ENCODE measurements at regions not wholly inside any gene's neighbourhood (a gene's known extent, or its start where the extent isn't known, plus 50 kb on each side); places are given as distances from the start of the nearest gene placed in this dataset.

DNA sequence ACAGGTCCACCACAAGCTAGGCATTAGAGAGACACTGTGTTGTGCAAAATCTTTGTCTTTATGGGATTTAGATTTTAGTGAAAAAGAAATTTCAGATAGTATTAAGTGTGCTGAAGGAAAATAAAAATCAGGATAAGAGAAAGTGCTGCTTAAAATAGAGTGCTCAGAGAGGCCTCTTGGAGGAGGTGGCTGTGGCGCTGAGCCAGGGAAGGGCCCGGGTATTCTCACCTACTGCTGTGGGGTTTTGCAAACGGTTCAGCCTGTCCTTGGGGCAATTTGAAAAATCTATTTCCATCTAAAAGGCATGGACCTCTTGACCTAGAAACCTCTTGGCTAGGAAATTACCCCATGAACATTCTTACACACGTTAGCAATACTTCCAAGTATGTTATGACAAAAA lies 267.7 kb downstream of the TJP1 start:
- 40 to 48% (median 44%) methylated on average over 4 of the region's 4 CpGs for WGBS, 3 donors
- Histone ChIP-seq H3K27ac (no peak overlapping the region), H3K4me1 (ENCODE audit: insufficient read depth) (no peaks in the 10 kb centered on the region), H3K4me3 (no peak overlapping the region), H3K27me3 (no peaks in the 10 kb centered on the region), H3K36me3 (no peaks in the 10 kb centered on the region), H3K9me3 (no peaks in the 10 kb centered on the region)
- no peak for DNase-seq
- TF ChIP-seq EP300 (IDR thresholded peaks at IDR 0.05): no peak
- TF ChIP-seq, protein P1, sequence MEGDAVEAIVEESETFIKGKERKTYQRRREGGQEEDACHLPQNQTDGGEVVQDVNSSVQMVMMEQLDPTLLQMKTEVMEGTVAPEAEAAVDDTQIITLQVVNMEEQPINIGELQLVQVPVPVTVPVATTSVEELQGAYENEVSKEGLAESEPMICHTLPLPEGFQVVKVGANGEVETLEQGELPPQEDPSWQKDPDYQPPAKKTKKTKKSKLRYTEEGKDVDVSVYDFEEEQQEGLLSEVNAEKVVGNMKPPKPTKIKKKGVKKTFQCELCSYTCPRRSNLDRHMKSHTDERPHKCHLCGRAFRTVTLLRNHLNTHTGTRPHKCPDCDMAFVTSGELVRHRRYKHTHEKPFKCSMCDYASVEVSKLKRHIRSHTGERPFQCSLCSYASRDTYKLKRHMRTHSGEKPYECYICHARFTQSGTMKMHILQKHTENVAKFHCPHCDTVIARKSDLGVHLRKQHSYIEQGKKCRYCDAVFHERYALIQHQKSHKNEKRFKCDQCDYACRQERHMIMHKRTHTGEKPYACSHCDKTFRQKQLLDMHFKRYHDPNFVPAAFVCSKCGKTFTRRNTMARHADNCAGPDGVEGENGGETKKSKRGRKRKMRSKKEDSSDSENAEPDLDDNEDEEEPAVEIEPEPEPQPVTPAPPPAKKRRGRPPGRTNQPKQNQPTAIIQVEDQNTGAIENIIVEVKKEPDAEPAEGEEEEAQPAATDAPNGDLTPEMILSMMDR (IDR thresholded peaks at IDR 0.05): no peak
- TF ChIP-seq POLR2A (IDR thresholded peaks at IDR 0.05): no peak
- intact Hi-C loops (cut with DNase I): no loop called here

DNA sequence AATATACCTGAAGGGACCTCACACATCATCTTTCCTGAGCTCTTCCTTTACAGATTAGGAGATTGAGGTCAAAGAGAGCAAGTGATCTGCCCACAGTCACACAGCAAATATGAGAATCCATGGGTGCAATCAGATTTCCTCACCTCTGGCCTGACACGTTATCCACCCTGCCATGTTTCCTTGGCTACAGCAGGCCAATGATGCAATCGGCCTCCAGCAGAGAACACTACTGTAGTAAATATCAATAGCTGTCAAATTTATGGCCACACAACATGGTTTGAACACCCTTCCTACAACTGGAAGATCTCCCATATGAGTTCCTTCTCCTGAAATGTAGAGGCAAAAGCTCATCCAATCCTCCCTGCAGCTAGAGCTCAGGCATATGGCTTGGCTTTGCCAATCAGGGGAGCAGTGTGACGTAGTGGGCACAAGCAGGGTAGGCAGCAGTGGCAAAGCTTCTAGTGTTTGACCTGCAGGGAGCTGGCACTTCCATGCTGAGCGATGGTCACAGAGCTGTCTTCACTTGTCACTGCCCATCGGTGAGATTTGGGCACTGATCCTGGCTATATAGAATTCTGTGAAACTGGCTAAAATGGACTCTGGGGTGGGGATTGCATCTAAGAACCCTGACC lies 271.3 kb downstream of the TJP1 start:
- Histone ChIP-seq H3K27me3 (no peaks in the 10 kb centered on the region), H3K9me3 (no peaks in the 10 kb centered on the region), H3K27ac (no peak overlapping the region), H3K4me3 (no peak overlapping the region), H3K4me1 (ENCODE audit: insufficient read depth) (no peaks in the 10 kb centered on the region), H3K36me3 (no peaks in the 10 kb centered on the region)
- TF ChIP-seq POLR2A (IDR thresholded peaks at IDR 0.05): no peak
- TF ChIP-seq, protein P1 (IDR thresholded peaks at IDR 0.05): no peak
- no peak for TF ChIP-seq EP300 (IDR thresholded peaks at IDR 0.05)
- 84 to 87% (median 85%) methylated on average over 5 of the region's 5 CpGs for WGBS, 3 donors
- no peak for DNase-seq
- intact Hi-C loops (cut with DNase I): no loop called here

DNA sequence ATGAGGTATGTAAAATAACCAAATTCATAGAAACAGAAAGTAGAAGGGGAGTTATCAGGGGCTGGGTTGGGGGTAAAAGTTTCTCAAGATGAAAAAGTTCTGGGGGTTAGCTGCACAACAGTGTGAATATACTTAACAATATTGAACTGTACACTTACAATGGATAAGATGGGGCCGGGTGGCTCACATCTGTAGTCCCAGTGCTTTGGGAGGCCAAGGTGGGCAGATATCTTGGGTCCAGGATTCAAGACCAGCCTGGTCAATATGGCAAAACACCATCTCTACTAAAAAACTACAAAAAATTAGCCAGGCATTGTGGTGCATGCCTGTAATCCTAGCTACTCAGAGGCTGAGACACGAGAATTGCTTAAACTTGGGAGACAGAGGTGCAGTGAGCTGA lies 274.3 kb downstream of the TJP1 start:
- TF ChIP-seq, protein P1 (IDR thresholded peaks at IDR 0.05): no peak
- TF ChIP-seq POLR2A (IDR thresholded peaks at IDR 0.05) (no peak), EP300 (IDR thresholded peaks at IDR 0.05) (no peak)
- H3K4me1 ChIP-seq (ENCODE audit: insufficient read depth): no peaks in the 10 kb centered on the region
- H3K27me3 ChIP-seq: no peaks in the 10 kb centered on the region
- peaks cover 0 to 4% of the 10 kb centered on the region in 2 donors for H3K9me3 ChIP-seq
- intact Hi-C loops (cut with DNase I): no loop called here
- no peak overlapping the region for H3K27ac ChIP-seq
- 82 to 91% (median 82%) methylated on average over 2 of the region's 2 CpGs for WGBS, 3 donors
- H3K4me3 ChIP-seq: no peak overlapping the region
- no peaks in the 10 kb centered on the region for H3K36me3 ChIP-seq
- no peak for DNase-seq

DNA sequence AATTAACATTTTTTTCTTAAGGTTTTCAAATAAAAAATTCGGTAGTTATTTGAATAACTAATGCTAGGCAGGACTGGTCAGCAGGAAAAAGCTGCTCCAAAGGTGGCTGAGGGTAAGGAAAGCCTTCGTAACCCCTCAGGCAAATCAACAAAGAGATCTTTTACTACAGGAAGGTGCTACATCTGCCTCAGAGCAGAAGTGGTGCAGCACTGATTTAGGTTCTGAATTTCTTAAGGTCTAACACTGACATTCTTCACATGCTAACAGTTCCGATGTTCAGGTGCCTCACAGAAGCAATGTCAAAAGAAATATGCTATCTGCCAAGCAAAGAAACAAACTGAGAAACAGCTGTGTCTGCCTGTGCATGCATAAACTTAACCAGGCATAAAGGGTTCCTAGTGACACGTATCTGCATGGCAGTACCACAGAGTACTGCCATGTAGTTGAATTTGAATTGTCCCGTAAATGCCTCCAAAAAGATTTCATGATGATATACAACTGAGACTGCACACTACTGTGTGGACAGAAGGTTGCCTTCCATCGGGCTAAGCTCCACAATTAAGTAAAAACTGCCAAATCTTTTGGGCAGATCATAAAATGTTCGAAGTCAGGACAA lies 275.0 kb upstream of the NSMCE3 start:
- no peak overlapping the region for H3K27ac ChIP-seq
- intact Hi-C loops (cut with DNase I): no loop called here
- H3K9me3 ChIP-seq: peaks cover 0 to 4% of the 10 kb centered on the region in 2 donors
- TF ChIP-seq EP300 (IDR thresholded peaks at IDR 0.05) (no peak), POLR2A (IDR thresholded peaks at IDR 0.05) (no peak)
- TF ChIP-seq, protein P1 (IDR thresholded peaks at IDR 0.05): no peak
- no peak for DNase-seq
- H3K4me1 ChIP-seq (ENCODE audit: insufficient read depth): no peaks in the 10 kb centered on the region
- H3K4me3 ChIP-seq: no peak overlapping the region
- H3K36me3 ChIP-seq: no peaks in the 10 kb centered on the region
- WGBS, 3 donors: 59 to 64% (median 62%) methylated on average over 7 of the region's 7 CpGs
- H3K27me3 ChIP-seq: no peaks in the 10 kb centered on the region

Data from ovary (tissue), 7 donors.